Activated T-helper 1 cell treated with anti-CD3 and anti-CD28 coated beads, Interleukin-2, amount 50 U/mL, for 16 hours (primary cell): ENCODE measurements at regions not wholly inside any gene's neighbourhood (a gene's known extent, or its start where the extent isn't known, plus 50 kb on each side); places are given as distances from the start of the nearest gene placed in this dataset.

ENCODE experiments used
- DNase-seq, 2 donors: peaks; one replicate each; pipeline ENCODE4 v3.0.0-alpha.2; 2020; ENCODE audit warnings: low read depth in 1 of 2, low spot score in 1 of 2

GRCh38 chr2:82641598-82642180 is 1817.4 kb downstream of the SUCLG1 start:
- DNase-seq, result no peak

- DNase-seq, result no peak
These were observed 1822.6 kb downstream of the SUCLG1 start for GRCh38 chr2:82636402-82637020.

- no peak for DNase-seq
These were observed 1860.1 kb downstream of the SUCLG1 start for GRCh38 chr2:82599021-82599420.

GRCh38 chr2:82596581-82596980 is 1862.5 kb downstream of the SUCLG1 start:
- no peak for DNase-seq

- DNase-seq, result no peak
These were observed 1867.4 kb downstream of the SUCLG1 start for GRCh38 chr2:82591718-82592117.

GRCh38 chr2:82576656-82577055 is 1882.4 kb downstream of the SUCLG1 start:
- DNase-seq, result no peak

- DNase-seq, result no peak
These were observed 1919.8 kb downstream of the SUCLG1 start for GRCh38 chr2:82539280-82539621.

- DNase-seq, result no peak
These were observed 1920.3 kb downstream of the SUCLG1 start for GRCh38 chr2:82538590-82539279.

- DNase-seq, result no peak
These were observed 1930.8 kb downstream of the SUCLG1 start for GRCh38 chr2:82528288-82528687.

GRCh38 chr2:82527124-82527523 is 1932.0 kb downstream of the SUCLG1 start:
- DNase-seq, result no peak

GRCh38 chr2:82526277-82526676 is 1932.8 kb downstream of the SUCLG1 start:
- DNase-seq, result no peak

GRCh38 chr2:82525744-82526143 is 1933.3 kb downstream of the SUCLG1 start:
- DNase-seq, result no peak

- DNase-seq, result no peak
These were observed 1934.3 kb downstream of the SUCLG1 start for GRCh38 chr2:82524826-82525225.

- DNase-seq, result no peak
These were observed 1947.2 kb downstream of the SUCLG1 start for GRCh38 chr2:82511894-82512293.

- no peak for DNase-seq
These were observed 1950.4 kb downstream of the SUCLG1 start for GRCh38 chr2:82508702-82509101.

GRCh38 chr2:82507657-82508056 is 1951.4 kb downstream of the SUCLG1 start:
- no peak for DNase-seq

- DNase-seq, result no peak
These were observed 1957.9 kb downstream of the SUCLG1 start for GRCh38 chr2:82501217-82501616.

GRCh38 chr2:82498777-82499443 is 1960.2 kb downstream of the SUCLG1 start:
- DNase-seq, result no peak

- DNase-seq, result no peak
These were observed 1964.3 kb downstream of the SUCLG1 start for GRCh38 chr2:82494739-82495138.

GRCh38 chr2:82491591-82491990 is 1967.5 kb downstream of the SUCLG1 start:
- DNase-seq, result no peak

GRCh38 chr2:82487354-82487753 is 1971.7 kb downstream of the SUCLG1 start:
- no peak for DNase-seq

GRCh38 chr2:82485701-82486100 is 1973.4 kb downstream of the SUCLG1 start:
- DNase-seq, result no peak
